Panc1 (cell line): ENCODE measurements at regions not wholly inside any gene's neighbourhood (a gene's known extent, or its start where the extent isn't known, plus 50 kb on each side); places are given as distances from the start of the nearest gene placed in this dataset.
"Not testable (repeated sequence)": the region's sequence is repeated elsewhere in the genome, so short reads cannot be mapped to it uniquely, and the experiment has no call there.

Experiments used
- ATAC-seq: fragments of 200-7000 bp; cut with Tn5 transposase; 2 replicates; pipeline ENCODE4 v1.9.1; 2020; ENCODE audit warnings: mild to moderate bottlenecking, moderate library complexity
- BruUV-seq: library from RNA; stranded (reverse); fragments of 400-500 nt; replicated peaks from 2 replicates; lab custom pipeline; 2021; lab: Mats Ljungman, UMichigan
- CTCF ChIA-PET: fragments of 300-600 bp; sonication (Branson Sonifier 250); formaldehyde crosslinking; loops from one replicate; lab custom pipeline; 2022; ENCODE audit warnings: antibody characterized with exemption; lab: Charles Lee
- POLR2A ChIA-PET: fragments of 300-600 bp; sonication (Branson Sonifier 250); formaldehyde crosslinking; loops from one replicate; lab custom pipeline; 2022; ENCODE audit warnings: antibody characterized with exemption; lab: Charles Lee
- DNase-seq: peaks from one replicate; pipeline ENCODE4 v3.0.0-alpha.2; 2010; ENCODE audit warnings: low read depth, low spot score
- H3K27ac ChIP-seq: 2 replicates; pipeline ENCODE4 v1.5.1; 2011; ENCODE audit warnings: mild to moderate bottlenecking, low read length, inconsistent platforms
- H3K27me3 ChIP-seq: fragments of 200-500 bp; sonication (Bioruptor generic); 2 replicates; pipeline ENCODE4 v1.6.0; 2014; ENCODE audit warnings: low read length, inconsistent platforms; ENCODE audit not compliant: control insufficient read depth, insufficient read depth
- H3K36me3 ChIP-seq: fragments of 200-500 bp; sonication (Bioruptor generic); 2 replicates; pipeline ENCODE4 v1.5.1; 2014; ENCODE audit warnings: inconsistent platforms, mild to moderate bottlenecking, low read length, moderate library complexity; ENCODE audit not compliant: control insufficient read depth, insufficient read depth
- H3K4me1 ChIP-seq: 2 replicates; pipeline ENCODE4 v1.5.1; 2011; ENCODE audit warnings: inconsistent platforms, mild to moderate bottlenecking, low read length, moderate library complexity; ENCODE audit not compliant: control insufficient read depth, insufficient read depth
- H3K4me3 ChIP-seq, 2 experiments: 2 replicates each; pipeline ENCODE4 v1.5.1; 2011 to 2012; ENCODE audit warnings: low read depth in 2 of 2, low read length in 2 of 2, mild to moderate bottlenecking in 2 of 2, inconsistent platforms in 1 of 2, moderate library complexity in 1 of 2
- H3K9me3 ChIP-seq: fragments of 200-500 bp; sonication (Bioruptor generic); 2 replicates; pipeline ENCODE4 v1.5.1; 2014; ENCODE audit warnings: low read depth, mild to moderate bottlenecking, inconsistent platforms, low read length, moderate library complexity; ENCODE audit not compliant: control insufficient read depth, insufficient read depth
- POLR2AphosphoS5 ChIP-seq: IDR thresholded peaks from 2 replicates; pipeline ENCODE4 v1.6.1; 2012; ENCODE audit warnings: mild to moderate bottlenecking, low read depth, low read length, moderate library complexity
- SIN3A ChIP-seq: IDR thresholded peaks from 2 replicates; pipeline ENCODE4 v1.6.1; 2012; ENCODE audit warnings: low read depth, mild to moderate bottlenecking, low read length, moderate library complexity, borderline replicate concordance; ENCODE audit not compliant: insufficient read depth
- TCF7L2 ChIP-seq: IDR thresholded peaks from 2 replicates; pipeline ENCODE4 v1.6.1; 2011; ENCODE audit warnings: mild to moderate bottlenecking, low read depth, low read length, inconsistent platforms
- in situ Hi-C: cut with HindIII; loops from 2 replicates; pipeline ENCODE4 v1.10.0; 2016; ENCODE audit warnings: low sequenced_read_pairs, low pct_unique_long_range_greater_than_20kb
- intact Hi-C: fragments of 100-400 bp; cut with micrococcal nuclease; formaldehyde crosslinking; loops from one replicate; pipeline ENCODE4 v1.10.0; 2022; ENCODE audit not compliant: unreplicated experiment
- TF ChIP-seq, protein P1 (sequence below), 2 experiments: IDR thresholded peaks; 2 replicates each; pipeline ENCODE4 v1.6.1; 2011 to 2012; ENCODE audit warnings: low read depth in 2 of 2, control low read depth in 1 of 2, low read length in 1 of 2, mild to moderate bottlenecking in 1 of 2, moderate library complexity in 1 of 2; ENCODE audit not compliant: insufficient read depth in 1 of 2
- TF ChIP-seq, protein P2 (sequence below): fragments of 450-650 bp; IDR thresholded peaks from 2 replicates; pipeline ENCODE4 v1.5.1; 2017; ENCODE audit warnings: mild to moderate bottlenecking

GRCh38 chr6:90887764-90888163 is 300.9 kb upstream of the MAP3K7 start:
- no peak for DNase-seq
- CTCF ChIA-PET = no interaction called here
- Histone ChIP-seq H3K27ac (no peak overlapping the region), H3K36me3 (no peaks in the 10 kb centered on the region), H3K4me1 (no peaks in the 10 kb centered on the region), H3K27me3 (no peaks in the 10 kb centered on the region), H3K4me3 (no peak overlapping the region), H3K9me3 (0 out of 2 replicates have a peak, but pooled peaks cover 2% of the 10 kb centered on the region)
- intact Hi-C loops = no loop called here
- POLR2A ChIA-PET = no interaction called here
- in situ Hi-C loops = no loop called here
- TF ChIP-seq TCF7L2 = no peak
- TF ChIP-seq POLR2AphosphoS5 = no peak
- TF ChIP-seq, protein P1, sequence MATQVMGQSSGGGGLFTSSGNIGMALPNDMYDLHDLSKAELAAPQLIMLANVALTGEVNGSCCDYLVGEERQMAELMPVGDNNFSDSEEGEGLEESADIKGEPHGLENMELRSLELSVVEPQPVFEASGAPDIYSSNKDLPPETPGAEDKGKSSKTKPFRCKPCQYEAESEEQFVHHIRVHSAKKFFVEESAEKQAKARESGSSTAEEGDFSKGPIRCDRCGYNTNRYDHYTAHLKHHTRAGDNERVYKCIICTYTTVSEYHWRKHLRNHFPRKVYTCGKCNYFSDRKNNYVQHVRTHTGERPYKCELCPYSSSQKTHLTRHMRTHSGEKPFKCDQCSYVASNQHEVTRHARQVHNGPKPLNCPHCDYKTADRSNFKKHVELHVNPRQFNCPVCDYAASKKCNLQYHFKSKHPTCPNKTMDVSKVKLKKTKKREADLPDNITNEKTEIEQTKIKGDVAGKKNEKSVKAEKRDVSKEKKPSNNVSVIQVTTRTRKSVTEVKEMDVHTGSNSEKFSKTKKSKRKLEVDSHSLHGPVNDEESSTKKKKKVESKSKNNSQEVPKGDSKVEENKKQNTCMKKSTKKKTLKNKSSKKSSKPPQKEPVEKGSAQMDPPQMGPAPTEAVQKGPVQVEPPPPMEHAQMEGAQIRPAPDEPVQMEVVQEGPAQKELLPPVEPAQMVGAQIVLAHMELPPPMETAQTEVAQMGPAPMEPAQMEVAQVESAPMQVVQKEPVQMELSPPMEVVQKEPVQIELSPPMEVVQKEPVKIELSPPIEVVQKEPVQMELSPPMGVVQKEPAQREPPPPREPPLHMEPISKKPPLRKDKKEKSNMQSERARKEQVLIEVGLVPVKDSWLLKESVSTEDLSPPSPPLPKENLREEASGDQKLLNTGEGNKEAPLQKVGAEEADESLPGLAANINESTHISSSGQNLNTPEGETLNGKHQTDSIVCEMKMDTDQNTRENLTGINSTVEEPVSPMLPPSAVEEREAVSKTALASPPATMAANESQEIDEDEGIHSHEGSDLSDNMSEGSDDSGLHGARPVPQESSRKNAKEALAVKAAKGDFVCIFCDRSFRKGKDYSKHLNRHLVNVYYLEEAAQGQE (IDR thresholded peaks at IDR 0.05; ENCODE audit: insufficient read depth in 1 of 2, low read depth in 2 of 2, low read length in 1 of 2) = no peak
- no peak for TF ChIP-seq SIN3A
- TF ChIP-seq, protein P2, sequence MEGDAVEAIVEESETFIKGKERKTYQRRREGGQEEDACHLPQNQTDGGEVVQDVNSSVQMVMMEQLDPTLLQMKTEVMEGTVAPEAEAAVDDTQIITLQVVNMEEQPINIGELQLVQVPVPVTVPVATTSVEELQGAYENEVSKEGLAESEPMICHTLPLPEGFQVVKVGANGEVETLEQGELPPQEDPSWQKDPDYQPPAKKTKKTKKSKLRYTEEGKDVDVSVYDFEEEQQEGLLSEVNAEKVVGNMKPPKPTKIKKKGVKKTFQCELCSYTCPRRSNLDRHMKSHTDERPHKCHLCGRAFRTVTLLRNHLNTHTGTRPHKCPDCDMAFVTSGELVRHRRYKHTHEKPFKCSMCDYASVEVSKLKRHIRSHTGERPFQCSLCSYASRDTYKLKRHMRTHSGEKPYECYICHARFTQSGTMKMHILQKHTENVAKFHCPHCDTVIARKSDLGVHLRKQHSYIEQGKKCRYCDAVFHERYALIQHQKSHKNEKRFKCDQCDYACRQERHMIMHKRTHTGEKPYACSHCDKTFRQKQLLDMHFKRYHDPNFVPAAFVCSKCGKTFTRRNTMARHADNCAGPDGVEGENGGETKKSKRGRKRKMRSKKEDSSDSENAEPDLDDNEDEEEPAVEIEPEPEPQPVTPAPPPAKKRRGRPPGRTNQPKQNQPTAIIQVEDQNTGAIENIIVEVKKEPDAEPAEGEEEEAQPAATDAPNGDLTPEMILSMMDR = no peak
- no peak for ATAC-seq
- no TSS peak for BruUV-seq

- POLR2A ChIA-PET = no interaction called here
- H3K27ac ChIP-seq = no peak overlapping the region
Measured at GRCh38 chr6:90885611-90886056, 298.8 kb upstream of the MAP3K7 start.

GRCh38 chr6:90885137-90885536 is 298.3 kb upstream of the MAP3K7 start:
- DNase-seq, CTCF ChIA-PET, BruUV-seq, intact Hi-C loops, H3K4me3 ChIP-seq, H3K27me3 ChIP-seq, H3K27ac ChIP-seq, POLR2A ChIA-PET, in situ Hi-C loops, H3K4me1 ChIP-seq, ATAC-seq, H3K9me3 ChIP-seq, H3K36me3 ChIP-seq: not testable (repeated sequence)

More at GRCh38 chr6:90885611-90886056, 298.8 kb upstream of the MAP3K7 start:
- Histone ChIP-seq H3K27me3 (no peaks in the 10 kb centered on the region), H3K36me3 (no peaks in the 10 kb centered on the region), H3K4me1 (no peaks in the 10 kb centered on the region), H3K9me3 (0 out of 2 replicates have a peak, but pooled peaks cover 2% of the 10 kb centered on the region), H3K4me3 (no peak overlapping the region)
- ATAC-seq (no peak), DNase-seq (no peak)
- intact Hi-C loops (no loop called here), in situ Hi-C loops (no loop called here)
- BruUV-seq = no TSS peak
- CTCF ChIA-PET = no interaction called here
- TF ChIP-seq, protein P2 = no peak
- TF ChIP-seq TCF7L2 = no peak
- no peak for TF ChIP-seq POLR2AphosphoS5
- TF ChIP-seq, protein P1 (IDR thresholded peaks at IDR 0.05; ENCODE audit: insufficient read depth in 1 of 2, low read depth in 2 of 2, low read length in 1 of 2) = no peak
- no peak for TF ChIP-seq SIN3A
